ENCODE measurements at regions not wholly inside any gene's neighbourhood (a gene's known extent, or its start where the extent isn't known, plus 50 kb on each side); places are given as distances from the start of the nearest gene placed in this dataset.

DNA sequence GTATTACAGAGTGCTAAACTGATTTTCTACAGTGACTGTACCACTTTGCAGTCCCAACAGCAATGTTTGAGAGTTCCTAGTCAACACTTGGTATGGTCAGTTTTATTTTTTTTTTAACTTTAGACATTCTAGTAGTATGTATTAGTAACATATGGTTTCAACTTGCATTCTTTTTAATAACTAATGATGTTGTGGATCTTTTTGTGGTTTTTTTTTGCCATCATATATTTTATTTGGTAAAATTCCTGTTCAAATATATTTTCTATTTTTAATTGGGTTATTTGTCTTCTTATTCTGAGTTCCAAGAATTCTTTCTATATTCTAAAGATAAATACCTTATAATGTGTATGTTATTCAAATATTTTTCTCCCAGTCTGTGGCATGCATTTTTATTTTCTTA, 189.4 kb upstream of the ECI2 start:
- TF ChIP-seq EZH2phosphoT487 (IDR thresholded peaks at IDR 0.05; ENCODE audit: unreplicated experiment): no peak
- no peak for TF ChIP-seq CTCF (conservative IDR thresholded peaks at IDR 0.05; ENCODE audit: low read depth in 2 of 2)
- no peak for TF ChIP-seq POLR2AphosphoS5 (IDR thresholded peaks at IDR 0.05; ENCODE audit: low read depth)
- no peak for TF ChIP-seq ZNF114 (CRISPR knock-in tag; IDR thresholded peaks at IDR 0.05)
- no peak for TF ChIP-seq EZH2 (IDR thresholded peaks at IDR 0.05; ENCODE audit: low read depth, unreplicated experiment)
- no peak for TF ChIP-seq CREB1 (CRISPR knock-in tag; IDR thresholded peaks at IDR 0.05; ENCODE audit: low read depth)
- TF ChIP-seq JUNB (IDR thresholded peaks at IDR 0.05; ENCODE audit: unreplicated experiment): no peak
- no peak for TF ChIP-seq STAT1 (IDR thresholded peaks at IDR 0.05; ENCODE audit: unreplicated experiment)
- TF ChIP-seq, protein P1, sequence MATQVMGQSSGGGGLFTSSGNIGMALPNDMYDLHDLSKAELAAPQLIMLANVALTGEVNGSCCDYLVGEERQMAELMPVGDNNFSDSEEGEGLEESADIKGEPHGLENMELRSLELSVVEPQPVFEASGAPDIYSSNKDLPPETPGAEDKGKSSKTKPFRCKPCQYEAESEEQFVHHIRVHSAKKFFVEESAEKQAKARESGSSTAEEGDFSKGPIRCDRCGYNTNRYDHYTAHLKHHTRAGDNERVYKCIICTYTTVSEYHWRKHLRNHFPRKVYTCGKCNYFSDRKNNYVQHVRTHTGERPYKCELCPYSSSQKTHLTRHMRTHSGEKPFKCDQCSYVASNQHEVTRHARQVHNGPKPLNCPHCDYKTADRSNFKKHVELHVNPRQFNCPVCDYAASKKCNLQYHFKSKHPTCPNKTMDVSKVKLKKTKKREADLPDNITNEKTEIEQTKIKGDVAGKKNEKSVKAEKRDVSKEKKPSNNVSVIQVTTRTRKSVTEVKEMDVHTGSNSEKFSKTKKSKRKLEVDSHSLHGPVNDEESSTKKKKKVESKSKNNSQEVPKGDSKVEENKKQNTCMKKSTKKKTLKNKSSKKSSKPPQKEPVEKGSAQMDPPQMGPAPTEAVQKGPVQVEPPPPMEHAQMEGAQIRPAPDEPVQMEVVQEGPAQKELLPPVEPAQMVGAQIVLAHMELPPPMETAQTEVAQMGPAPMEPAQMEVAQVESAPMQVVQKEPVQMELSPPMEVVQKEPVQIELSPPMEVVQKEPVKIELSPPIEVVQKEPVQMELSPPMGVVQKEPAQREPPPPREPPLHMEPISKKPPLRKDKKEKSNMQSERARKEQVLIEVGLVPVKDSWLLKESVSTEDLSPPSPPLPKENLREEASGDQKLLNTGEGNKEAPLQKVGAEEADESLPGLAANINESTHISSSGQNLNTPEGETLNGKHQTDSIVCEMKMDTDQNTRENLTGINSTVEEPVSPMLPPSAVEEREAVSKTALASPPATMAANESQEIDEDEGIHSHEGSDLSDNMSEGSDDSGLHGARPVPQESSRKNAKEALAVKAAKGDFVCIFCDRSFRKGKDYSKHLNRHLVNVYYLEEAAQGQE (IDR thresholded peaks at IDR 0.05; ENCODE audit: unreplicated experiment): no peak
- no peak for TF ChIP-seq NANOG (IDR thresholded peaks at IDR 0.05; ENCODE audit: borderline replicate concordance)
- TF ChIP-seq, protein P2, sequence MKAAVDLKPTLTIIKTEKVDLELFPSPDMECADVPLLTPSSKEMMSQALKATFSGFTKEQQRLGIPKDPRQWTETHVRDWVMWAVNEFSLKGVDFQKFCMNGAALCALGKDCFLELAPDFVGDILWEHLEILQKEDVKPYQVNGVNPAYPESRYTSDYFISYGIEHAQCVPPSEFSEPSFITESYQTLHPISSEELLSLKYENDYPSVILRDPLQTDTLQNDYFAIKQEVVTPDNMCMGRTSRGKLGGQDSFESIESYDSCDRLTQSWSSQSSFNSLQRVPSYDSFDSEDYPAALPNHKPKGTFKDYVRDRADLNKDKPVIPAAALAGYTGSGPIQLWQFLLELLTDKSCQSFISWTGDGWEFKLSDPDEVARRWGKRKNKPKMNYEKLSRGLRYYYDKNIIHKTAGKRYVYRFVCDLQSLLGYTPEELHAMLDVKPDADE (IDR thresholded peaks at IDR 0.05): no peak
- no peak for TF ChIP-seq ZNF462 (CRISPR knock-in tag; IDR thresholded peaks at IDR 0.05)

All from GM23338 (cell line).